NCI-H1417 (cell line): ENCODE measurements at regions not wholly inside any gene's neighbourhood (a gene's known extent, or its start where the extent isn't known, plus 50 kb on each side); places are given as distances from the start of the nearest gene placed in this dataset.
"Not testable (repeated sequence)": the region's sequence is repeated elsewhere in the genome, so short reads cannot be mapped to it uniquely, and the experiment has no call there.

ENCODE experiments used
- DNase-seq, 3 experiments: peaks; one replicate each; lab custom pipeline; 2025; lab: John Stamatoyannopoulos, UW

DNA sequence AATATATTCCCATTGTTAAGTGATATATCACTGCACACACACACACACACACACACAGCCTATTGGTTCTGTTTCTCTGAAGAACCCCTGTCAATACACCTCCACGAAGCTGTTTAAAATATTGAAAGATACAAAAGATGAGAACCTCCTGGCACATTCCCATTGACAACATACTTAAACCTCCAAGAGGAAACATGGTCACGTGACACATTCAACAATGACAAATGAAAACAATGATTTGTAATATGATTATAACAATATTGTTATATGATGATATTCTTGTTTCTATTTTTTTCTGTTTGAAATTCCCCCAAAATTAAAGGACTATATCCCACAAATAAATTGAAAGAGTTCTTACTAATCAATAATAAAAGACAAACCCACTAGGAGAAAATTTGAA lies 1344.9 kb downstream of the BRD1 start:
- no peak for DNase-seq

DNA sequence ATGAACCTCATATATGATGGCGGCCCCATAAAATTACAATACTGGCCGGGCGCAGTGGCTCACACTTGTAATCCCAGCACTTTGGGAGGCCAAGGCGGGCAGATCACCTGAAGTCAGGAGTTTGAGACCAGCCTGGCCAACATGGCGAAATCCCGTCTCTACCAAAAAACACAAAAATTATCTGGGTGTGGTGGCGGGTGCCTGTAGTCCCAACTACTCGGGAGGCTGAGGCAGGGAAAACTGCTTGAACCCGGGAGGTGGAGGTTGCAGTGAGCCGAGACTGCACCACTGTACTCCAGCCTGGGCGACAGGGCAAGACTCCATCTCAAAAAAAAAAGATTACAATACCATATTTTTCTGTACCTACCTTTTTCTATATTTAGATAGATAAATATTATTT lies 1345.5 kb downstream of the BRD1 start:
- not testable (repeated sequence) for DNase-seq

DNA sequence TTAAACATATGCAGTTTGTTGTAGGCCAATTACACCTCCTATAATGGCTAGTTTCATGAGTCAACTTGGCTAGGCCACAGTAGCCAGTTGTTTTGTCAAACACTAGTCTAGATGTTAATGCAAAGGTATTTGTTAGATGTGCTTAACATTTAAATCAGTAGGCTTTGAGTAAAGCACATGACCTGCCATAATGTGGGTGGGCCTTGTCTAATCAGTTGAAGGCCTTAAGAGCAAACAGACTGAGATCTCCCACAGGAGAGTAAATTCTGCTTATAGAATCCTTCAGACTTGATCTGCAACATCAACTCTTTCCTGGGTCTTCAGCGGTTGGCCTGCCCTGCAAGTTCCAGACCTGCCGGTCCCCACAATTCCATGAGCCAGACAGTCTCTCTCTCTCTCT lies 1345.9 kb downstream of the BRD1 start:
- no peak for DNase-seq

DNA sequence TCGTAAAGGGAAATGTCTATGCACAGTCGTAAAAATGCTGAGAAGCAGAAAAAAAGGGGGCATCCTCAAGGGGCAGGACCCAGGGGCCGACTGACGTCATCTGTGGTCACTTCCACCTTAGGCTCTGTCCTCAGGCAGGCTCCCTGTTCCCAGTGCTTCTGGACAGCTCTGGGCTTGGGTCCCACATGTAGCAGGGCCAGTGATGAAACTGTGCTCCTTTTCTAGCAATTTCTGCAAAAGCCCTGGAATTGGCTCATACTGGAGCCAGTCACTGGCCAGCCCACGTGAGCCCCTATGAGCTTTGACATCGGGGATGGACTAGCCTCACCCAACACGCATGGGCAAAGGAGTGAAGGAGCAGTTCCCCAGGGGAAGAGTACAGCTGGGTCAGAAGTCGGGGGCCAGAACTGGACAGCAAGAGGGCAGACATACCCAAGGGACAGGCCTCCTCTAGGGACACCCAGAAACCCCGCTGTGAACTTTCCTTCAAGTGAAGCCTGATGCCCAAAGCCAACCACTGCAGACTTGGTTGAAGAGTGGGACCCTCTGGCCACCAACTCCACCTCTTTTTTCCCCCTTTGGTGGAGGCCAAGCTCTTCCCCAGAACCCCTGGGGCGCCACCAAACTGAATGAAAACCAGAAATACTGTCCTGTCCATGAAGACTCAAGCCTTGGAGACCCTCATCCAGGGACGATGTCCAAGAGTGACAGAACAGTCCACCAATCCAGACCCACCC lies 1349.0 kb downstream of the BRD1 start:
- no peak for DNase-seq

DNA sequence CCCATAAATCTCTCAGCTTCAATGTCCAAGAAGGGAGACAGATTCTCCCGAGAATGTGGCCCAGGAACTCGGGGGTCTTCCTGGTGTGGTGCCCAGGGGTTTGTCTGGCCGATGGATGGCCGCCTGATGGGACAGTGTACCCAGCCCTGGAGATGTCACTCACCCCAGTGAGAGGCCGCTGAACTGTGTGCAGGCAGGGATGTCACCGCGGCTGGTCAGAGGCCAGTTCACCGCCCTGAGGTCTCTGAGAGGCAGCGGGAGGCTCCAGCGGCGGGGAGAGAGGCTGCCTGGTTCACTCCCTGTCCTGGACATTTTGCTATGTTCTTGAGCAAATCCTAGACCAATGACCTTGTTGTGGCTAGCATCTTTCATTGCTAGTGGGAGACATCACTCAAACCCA lies 1349.5 kb downstream of the BRD1 start:
- DNase-seq, result no peak

DNA sequence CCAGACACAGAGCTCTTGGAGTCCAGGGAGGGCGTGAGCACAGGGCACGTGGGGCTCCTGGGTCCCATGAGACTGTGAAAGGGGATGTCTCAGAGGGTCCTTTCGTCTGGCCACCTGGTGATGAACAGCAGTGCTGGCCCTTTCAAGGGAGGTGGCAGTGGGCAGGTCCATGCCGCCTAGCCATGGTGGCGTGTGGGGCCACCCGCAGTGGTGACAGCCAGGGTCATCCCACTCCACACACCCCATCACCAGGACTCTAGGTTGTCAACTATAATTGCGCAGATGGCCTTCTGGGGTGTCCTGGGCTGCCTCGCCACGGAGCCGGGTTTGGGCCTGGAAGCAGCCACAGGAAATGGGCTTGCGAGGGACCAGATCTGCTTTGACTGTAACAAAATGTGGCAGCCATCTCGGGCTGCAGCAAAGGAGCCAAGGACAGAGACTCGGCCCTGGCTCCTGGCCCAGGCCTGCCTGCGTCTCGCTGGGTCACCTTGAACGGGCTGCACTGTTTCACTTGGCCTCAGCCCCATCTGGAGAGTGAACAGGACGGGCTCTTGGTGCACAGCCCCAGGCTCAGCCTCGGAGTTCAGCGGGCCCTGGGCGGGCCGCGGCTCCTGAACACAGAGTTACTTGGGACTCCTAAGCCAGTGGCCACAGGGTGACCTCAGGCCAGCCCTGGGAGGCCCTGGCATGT lies 1350.5 kb downstream of the BRD1 start:
- DNase-seq, result no peak

DNA sequence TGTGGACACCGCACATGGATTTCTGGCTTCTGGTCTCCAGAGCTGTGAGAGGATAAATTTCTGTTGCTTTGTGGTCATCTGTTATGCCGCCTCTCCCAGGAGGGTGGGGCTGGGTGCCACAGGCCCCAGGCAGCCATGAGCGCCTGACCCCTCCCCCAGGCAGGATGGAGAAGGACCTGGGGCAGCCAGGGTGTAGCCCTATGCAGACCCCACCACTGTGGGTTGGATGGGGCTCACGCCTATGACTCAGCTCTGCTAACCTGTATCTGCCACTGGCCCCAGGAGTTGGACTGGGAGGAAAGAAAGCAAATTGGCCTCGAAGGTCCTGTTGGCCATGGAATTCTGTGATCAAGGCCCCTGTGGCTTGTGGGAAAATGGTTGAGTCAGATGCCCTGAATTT lies 1351.1 kb downstream of the BRD1 start:
- no peak for DNase-seq

DNA sequence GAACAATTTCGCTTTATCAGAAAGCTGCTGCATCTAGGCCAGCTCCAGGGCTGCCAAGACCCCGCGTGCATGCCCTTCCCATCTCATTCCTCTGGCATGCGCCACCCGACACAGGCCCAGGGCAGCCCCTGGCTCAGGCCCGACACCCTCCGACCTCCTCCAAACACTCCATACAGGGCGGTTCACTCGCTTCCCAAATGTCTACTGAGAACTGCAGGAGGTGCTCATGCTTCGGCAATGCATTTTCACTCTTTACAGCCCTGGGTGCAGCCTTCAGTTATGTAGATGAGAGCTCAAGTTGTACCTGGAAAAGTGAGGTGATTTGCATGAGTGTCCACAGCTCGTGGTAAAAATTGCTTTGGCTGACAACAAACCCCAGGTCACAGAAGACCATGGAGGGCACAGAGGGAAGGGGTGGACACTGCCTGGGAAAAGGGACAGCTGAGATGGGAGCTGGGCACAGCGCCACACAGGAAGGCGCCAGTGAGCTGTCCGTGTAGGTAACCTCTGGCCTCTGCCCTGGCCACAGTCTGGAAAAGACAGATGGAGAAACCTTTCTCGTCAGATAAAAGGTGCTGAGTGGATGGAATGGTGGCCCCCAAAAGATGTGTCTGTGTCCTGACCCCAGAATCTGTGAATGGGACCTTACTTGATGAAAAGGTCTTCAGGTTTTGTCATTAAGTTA lies 1351.9 kb downstream of the BRD1 start:
- DNase-seq, result no peak

DNA sequence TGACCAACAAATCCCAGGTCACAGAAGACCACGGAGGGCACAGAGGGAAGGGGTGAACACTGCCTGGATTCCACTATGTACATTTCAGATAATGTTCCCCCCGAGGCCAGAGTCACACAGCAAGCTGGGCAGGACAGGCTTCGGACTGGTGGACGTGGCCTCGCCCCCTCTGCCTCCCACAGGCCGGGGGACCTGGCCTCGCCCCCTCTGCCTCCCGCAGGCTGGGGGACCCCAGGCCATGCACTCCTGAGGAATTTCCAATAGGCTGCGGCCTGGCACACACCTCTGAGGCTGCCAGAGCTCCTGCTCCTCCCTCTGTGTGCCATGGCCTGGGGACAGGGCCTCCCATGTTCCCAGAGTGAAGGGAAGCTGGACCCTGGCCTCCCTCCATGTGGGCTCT lies 1352.8 kb downstream of the BRD1 start:
- no peak for DNase-seq

DNA sequence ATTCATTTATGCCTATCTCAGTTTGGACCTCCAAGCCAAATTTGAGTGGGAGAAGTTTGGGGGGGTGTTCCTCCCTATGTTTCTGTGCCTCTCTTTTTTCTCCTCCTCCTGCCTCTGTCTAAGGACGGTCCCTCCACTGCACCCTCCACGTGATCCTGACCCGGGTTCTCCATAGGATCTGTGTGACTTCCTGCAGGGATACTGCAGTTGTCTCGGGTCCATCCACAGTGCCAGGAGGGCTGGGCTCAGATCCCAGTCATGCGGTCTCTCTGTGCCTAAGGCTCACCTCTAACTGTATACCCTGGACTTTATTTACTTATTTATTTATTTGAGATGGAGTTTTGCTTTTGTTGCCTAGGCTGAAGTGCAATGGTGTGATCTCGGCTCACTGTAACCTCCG lies 1354.5 kb downstream of the BRD1 start:
- DNase-seq, result no peak

DNA sequence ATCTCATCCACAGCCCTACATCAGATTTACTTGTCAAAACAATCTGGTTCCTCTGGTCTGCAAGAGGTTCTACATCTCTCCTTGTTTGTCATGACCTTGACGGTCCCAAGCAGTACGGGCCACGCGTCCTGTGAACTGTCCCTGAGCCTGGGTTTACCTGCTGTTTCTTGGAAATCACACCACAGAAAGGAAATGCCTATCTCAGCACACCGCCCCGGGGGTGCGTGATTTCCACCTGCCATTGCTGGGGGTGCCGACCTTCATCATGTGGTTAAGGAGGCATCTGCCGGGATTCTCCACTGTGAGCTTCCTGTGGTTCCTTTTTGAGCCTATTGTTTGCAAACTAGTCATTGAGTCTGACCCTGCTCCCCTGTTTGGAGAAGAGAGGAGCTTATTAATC lies 1363.4 kb downstream of the BRD1 start:
- no peak for DNase-seq

DNA sequence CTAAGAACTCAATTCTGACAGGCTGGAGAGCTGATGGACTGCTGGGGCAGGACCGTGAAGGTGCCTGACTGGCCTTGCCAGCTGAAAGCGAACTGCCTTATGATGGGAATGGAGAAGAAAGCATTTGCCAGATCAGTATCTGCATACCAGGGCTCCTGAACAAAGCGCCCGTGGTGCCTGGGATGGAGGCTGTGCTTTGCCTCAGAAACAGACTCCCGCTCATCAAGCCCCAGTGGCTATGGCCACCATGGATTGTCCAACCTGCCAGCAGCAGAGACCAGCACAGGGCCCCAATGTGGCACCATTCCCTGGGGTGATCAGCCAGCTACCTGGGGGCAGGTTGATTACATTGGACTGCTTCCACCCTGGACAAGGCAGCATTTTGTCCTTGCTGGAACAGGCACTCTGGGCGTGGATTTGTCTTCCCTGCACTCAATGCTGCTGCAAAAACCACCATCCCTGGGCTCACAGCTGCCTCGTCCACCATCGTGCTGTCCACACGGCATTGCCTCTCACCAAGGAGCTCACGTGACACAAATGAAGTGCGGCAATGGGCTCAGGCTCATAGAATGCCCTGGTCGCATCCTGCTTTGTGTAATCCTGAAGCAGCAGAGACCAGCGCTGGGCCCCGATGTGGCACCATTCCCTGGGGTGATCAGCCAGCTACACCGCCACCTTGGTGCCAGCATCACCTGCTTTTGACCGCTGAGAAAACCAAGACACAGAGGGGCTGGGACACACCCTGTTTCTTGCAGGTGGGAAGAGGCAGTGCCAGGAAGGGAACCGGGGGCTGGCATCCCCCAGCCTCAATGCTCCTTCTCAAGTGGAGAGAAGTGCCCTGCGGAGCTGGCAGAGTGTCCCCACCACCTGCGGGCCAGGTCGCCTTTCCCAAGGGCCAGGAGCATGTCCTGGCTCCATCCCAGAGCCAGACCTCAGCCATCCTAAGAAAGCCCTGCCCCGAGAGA lies 1367.5 kb downstream of the BRD1 start:
- no peak for DNase-seq

DNA sequence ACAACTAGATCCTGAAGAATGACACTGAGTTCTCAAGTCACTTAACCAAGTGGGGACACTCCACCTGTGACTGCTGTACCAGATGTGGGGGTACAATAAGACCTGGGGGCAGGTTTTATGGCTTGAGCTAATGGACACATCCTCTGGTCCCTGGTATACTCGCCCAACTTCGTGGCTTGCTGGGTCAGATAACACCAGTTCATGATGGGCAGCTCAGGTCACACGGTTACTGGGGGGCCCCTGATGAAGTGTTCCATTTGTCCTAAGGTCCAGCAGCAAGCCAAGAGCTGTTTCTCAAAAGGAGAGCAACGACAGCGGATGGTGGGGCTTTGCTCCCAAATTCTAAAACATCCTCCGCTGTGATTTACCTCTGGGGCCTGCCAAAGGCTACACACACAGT lies 1368.4 kb downstream of the BRD1 start:
- no peak for DNase-seq

DNA sequence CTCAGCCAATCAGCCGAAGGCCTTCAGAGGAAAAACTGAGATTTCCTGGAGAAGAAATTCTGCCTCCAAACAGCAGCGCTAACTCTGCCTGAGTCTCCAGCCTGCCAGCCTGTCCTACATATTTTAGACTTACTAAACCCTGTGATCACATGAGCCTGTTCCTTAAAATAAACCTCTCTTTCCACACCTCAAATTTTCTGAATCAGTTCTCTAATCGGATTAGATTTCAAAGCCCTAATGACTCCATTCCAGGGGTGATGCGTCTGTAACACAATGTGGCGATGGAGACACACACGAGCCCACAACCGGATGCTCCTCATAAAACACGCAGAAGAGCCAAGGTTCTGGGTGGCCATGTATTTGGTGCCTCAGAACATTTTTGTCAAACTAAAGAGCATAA lies 1371.2 kb downstream of the BRD1 start:
- no peak for DNase-seq

DNA sequence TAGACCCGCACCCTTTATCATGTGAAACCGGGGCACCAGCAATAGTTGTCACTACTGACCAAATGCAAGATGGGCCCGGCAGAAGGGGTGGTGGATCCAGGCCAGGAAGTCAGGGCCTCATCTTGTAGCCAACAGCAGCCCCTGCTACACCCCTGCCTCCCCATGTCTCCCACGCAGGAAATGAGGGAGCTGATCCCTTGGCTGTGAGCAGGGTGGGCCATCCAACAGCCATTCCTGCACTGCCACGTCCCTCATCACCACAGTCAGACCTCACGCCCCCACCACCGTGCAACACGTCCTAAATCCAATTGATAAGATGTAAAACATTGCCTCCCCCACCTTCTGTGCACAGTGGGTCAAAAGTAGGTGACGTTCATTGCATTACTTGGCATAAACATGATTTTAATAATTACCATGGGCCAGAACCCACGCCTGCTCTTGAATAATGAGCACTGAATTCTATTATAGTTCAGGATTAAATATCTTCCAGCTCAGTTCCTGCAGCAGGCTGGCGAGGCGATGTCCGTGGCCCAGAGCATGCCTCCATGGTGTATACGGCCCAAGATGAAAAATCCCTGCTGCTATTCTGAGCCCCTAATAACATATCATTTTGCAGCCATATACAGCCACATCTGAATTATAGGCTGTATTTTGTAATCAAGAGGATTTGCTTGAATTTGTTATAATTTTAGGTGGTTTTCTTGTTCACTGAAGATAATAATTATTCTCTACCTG lies 1373.8 kb downstream of the BRD1 start:
- DNase-seq, result no peak

DNA sequence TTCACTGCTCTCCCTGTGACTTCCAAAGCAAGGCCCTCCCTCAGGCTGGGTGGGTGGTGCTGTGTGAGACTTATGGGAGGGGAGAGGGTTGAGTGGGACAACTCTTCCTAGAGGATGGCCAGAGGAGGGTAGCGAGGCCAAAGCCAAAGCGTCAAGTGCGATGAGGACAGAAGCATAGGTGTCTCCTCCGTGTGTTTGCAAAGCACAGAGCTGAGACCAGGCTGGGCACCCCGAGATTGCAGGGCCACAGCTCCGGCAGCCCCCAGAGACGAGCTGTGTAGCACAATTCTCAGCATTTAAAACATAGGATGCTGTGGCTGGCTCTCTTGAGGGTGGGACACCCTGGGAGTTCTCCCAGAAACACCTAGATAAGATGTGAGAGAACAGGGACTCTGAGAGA lies 1374.5 kb downstream of the BRD1 start:
- DNase-seq, result no peak

DNA sequence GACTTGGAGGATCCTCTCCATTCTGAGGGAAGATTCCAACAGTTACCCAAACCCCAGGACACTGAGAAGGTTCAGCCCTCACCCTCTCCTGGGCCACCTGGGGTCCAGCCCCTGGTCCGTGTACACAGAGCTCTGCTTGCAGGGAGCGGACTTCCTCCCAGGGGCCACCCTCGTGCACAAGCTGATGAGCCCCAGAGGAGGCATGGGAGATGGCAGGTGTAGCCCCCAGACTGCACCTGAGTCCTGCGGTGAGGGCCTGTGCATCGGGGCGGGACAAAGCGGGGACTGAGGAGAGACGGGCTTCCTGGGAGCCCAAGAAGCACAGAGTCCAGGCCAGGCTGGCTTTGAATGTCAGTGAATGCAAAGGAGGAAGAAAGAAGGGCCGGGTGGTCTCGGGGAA lies 1374.9 kb downstream of the BRD1 start:
- no peak for DNase-seq

DNA sequence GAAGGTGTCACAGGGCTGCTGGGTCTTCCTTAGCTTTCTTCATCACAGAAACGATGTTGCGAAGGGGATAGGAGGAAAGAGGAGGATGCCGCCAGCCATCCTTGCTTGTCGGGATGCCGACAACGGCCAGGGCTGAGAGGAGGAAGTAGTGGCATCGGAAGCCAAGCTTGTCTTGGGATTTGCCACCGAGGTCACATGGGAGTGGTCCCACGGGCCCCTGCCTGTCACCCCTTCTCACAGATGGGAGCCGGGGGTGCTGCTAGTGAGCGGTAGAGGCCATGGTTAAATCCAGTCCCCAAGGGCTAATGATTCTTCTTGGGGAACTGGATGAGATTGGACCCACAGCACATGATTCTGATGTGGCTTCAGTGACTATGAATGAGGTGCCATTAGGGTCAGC lies 1375.8 kb downstream of the BRD1 start:
- no peak for DNase-seq

DNA sequence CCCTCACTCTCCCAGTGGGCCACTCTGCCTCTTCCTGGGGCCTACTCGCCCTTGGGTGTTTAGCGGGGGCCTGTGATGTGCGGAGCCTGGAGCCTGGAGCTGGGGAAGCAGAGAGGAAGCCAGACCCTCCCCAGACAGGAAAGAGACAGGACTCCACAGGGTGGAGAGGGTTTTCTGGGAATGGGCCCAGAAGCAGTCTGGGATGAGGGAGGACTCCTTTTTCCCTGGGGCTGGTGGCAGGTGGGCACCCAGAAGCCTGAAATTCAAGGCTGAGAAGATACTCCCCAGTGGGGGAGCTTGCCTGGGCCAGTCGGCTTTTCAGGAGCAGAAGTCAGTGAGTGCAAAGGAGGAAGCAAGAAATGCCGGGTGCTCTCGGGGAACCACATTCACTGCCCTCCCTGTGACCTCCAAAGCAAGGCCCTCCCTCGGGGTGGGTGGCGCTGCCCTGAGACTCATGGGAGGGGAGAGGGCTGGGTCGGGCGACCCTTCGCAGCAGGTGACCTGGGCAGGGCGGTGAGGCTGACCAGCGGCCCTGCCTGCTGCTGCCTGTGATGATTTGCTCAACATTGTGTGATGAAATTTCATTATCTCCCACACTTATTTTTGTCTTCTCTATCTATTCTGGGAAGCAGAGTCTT lies 1377.4 kb downstream of the BRD1 start:
- DNase-seq, result no peak

DNA sequence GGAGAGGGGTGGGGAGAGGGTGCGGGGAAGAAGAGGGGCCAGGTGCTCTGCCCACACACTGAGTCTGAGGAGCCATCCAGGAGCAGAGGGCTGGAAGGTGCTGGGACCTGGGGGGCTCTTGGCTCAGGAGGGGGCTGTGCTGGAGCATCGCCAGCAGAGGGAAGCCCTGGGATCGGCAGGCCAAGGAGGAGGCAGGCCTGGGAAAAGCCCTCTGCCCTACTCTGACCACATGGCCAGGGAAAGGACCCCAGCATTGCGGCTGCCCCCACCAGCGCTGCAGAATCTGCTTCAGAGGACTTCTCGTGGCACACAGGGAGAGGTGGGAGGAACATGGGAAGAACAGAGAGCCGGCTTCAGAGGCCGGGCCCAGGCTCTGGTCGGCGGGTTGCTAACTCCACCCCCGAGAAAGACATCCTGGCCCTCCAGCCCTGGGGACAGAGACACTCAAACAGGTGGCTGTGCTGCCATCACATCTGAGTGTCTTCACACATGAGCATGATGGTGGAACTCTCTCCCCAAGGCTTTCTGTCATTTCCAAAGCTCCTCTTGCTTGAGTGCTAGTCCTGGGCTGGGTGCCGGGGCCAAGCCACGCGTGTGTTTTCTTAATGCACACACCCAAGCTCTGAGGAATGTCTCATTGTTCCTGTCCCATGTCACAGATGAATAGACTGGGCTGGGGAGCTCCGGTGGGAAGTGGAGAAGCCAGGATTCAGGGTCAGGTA lies 1378.0 kb downstream of the BRD1 start:
- no peak for DNase-seq
